ENCODE measurements at regions not wholly inside any gene's neighbourhood (a gene's known extent, or its start where the extent isn't known, plus 50 kb on each side); places are given as distances from the start of the nearest gene placed in this dataset.
"Not testable (repeated sequence)": the region's sequence is repeated elsewhere in the genome, so short reads cannot be mapped to it uniquely, and the experiment has no call there.

DNA sequence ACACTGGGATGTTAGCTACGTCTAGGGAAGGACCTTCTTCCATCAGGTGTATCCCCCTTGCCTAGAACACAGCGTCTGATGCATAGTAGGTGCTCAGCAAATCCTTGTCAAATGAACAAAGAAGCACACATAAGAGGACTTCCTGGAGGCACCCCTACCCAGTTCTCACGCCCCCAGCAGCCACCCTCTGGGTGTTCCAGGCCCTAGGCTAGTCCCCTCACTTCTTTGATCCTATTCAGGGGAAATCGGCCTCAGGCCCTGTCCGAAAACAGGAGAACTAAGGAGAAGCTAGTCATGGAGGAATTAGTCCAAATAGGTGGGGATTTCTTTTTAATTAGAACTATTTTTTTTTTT, 84.7 kb upstream of the SIRPA start:
- DNase-seq = no peak

GRCh38 chr20:1809611-1810510, 85.3 kb upstream of the SIRPA start:
- DNase-seq = no peak

GRCh38 chr20:1809131-1809572, 86.1 kb upstream of the SIRPA start:
- no peak for DNase-seq

GRCh38 chr20:1808101-1808500, 87.1 kb upstream of the SIRPA start:
- DNase-seq = no peak

GRCh38 chr20:1807394-1807793, 87.8 kb upstream of the SIRPA start:
- DNase-seq = no peak

DNA sequence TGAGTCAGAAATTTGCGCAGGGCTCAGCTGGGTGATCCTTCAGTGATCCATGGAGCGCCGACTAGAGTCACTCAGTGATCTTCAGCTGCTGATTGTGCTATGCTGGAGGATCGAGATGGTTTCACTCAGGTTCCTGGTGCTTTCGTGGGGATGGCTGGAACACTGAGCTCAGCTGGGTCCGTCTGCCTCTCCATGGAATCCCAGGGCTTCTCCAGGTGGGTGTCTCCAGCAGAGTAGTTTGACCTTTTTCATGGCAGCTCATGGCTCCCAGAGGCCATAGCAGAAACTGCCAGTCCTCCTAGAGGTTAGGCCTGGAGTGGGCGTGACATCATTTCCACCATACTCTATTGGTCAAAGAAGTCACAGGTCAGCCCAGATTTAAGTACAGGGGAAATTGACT, 88.8 kb upstream of the SIRPA start:
- no peak for DNase-seq

DNA sequence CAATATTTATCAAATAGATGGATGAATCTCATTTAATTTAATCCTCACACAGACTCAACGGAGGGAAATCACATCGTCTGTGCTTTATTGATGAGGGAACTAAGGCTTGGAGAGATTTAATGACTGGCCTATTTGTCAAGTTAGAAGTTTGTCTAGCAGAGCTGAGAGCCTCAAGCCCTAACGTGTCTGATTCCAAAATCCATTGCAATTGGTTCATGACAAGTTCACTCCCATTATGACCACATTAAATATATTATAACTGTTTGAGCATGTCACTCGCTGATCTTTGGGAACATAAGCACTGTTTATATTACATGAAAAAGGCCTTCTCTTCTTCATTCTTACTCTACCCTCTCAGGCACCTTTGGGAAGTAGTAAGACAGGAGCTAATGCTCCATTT, 89.4 kb upstream of the SIRPA start:
- no peak for DNase-seq

- no peak for DNase-seq
Observed at GRCh38 chr20:1805161-1805581, 90.0 kb upstream of the SIRPA start.

DNA sequence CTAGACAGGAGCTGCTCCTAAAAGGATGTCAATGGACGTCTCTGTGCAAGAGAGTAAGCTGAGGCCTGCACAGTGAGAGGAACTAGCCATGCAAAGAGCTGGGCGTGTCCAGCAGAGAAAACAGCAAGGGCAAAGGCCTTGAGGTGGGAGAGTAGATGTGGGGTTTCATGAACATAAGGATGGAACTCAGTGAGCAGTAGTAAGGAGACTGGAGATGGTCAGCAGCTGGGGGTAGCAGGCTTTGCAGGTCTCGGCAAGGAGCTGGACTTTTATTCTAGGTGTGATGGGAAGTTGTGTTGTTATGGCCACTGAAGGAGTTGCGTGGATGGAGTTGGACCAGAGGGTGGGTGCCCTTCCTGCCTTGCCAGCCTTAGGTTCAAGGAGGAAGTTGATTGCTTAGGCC, 90.7 kb upstream of the SIRPA start:
- no peak for DNase-seq

GRCh38 chr20:1803932-1804501, 91.2 kb upstream of the SIRPA start:
- no peak for DNase-seq

DNA sequence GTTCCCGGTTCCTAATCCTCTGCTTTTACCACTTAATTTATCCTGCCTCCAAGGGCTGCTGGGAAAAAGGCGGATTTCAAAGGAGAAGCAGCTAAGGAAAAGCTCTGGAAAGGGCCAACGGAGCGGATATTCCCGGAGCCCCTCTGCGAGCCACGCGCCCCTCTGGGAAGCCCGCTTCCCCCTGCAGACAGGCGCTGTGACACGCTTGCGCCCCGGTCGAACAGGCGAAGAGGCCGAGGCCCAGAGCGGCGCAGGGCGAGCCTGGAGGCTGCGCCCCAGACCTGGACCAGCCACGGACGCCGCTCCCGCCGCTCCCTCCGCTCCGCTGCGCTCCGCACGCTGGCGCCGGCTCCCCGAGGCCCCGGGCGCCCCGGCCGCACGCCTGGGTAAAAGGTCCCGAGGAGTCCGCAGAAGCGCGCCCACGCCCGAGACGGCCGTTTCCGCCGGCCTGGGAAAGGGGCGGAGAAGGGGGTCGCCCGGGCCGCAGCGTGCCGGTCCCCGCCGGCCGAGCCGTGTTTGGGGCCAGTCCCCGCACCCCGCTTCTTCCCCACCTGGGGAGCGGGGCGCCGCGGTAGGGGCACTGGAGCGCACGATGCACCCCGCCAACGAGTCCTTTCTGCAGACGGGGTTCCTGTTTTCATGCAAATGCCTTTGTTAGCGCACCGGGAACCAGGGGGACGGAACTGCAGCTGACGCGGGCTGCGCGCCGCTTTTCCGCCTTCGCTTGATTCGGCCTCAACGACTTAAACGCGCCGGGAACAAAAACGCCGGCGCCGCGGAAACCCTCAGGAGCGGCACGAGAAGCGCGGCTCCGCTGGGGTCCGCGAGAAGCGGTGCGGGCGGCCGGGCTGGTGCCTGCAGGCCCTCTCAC, 91.9 kb upstream of the SIRPA start:
- DNase-seq = no peak

- no peak for DNase-seq
Observed at GRCh38 chr20:1802385-1803060, 92.7 kb upstream of the SIRPA start.

GRCh38 chr20:1801929-1802306, 93.3 kb upstream of the SIRPA start:
- no peak for DNase-seq

DNA sequence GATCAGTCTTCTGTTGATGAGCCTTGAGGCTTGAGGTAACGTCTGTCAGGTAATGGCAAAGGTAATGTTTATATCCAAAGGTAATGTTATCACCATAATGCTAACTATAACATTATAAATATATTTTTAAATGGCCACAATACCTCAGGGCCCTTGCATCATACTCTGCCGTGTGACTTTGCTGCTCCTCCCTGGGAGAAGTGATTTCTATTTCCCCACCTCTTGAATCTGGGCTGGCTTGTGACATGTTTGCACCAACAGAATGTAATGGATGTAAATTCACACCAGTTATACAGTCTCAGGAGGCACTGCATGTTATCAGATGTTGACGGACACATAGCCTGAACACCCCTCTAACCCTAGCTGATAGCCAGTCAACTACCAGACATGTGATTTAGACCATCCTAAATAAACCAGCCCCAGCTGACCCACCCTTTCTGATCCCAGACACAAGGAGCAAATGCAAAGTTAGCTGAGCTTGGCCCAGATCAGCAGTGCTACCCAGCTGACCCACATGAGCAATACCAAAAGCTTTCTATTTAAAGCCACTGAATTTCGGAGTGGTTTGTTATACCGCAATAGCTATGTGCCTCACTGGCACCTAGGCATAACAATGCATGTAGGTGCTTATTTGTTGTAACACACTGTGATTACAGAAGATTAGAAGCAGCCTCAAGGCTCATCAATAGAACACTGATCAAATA, 93.8 kb upstream of the SIRPA start:
- no peak for DNase-seq

DNA sequence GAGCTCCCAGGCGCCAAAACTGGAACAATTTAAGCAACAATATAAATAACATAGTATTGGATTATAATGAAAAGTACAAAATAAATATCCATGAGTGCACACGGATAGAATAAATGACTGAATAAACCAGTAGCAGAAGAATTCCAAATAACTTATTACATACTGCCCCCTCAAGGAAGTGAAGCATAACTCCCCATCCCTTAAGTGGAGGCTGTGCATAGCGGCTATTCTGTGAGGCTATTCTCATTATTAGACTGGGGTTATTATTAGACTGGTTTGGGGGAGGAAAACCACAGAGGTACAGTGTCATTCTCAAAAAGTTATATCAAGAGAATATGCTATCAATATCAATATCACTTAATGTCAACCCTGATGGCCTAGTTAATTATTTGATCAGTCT, 94.4 kb upstream of the SIRPA start:
- no peak for DNase-seq

GRCh38 chr20:1800180-1800579, 95.0 kb upstream of the SIRPA start:
- DNase-seq = no peak

DNA sequence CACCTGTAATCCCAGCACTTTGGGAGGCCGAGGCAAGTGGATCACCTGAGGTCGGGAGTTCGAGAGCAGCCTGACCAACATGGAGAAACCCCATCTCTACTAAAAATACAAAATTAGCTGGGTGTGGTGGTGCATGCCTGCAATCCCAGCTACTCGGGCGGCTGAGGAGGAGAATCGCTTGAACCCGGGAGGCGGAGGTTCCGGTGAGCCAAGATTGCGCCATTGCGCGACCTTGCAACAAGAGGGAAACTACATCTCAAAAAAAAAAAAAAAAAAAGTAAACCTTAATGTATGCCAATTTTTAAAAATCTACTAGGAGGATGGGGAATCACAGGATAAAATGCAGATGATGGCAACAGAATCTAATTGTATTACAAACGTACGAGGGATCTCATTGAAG, 95.5 kb upstream of the SIRPA start:
- DNase-seq = not testable (repeated sequence)

- DNase-seq = no peak
Observed at GRCh38 chr20:1798982-1799381, 96.2 kb upstream of the SIRPA start.

- DNase-seq = no peak
Observed at GRCh38 chr20:1793821-1794220, 101.4 kb upstream of the SIRPA start.

- DNase-seq = no peak
Observed at GRCh38 chr20:1792274-1792673, 102.9 kb upstream of the SIRPA start.

DNA sequence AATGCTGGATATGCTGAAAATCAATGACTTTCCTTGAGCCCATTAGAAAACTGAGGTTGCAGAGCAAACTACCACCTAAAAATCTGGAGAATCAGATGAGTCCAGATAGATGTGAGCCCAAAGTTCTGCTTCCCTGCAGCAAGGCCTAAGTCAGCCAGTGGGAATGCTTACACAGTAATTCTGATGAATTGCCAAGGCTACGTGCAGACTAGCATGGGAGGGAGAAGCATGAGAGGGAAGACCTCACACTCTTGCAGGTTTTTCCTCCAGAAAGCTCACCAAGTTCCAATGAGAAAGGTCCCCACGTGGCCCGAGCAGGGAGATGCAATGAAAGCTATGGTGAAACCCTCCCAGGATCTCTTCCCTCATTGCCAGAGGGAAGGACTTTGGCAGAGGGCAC, 104.8 kb upstream of the SIRPA start:
- no peak for DNase-seq

- no peak for DNase-seq
Observed at GRCh38 chr20:1788044-1788443, 107.2 kb upstream of the SIRPA start.

Measured in T-helper 9 cell (primary cell).